HUES6 (cell line): ENCODE measurements at regions not wholly inside any gene's neighbourhood (a gene's known extent, or its start where the extent isn't known, plus 50 kb on each side); places are given as distances from the start of the nearest gene placed in this dataset.
"Not testable (repeated sequence)": the region's sequence is repeated elsewhere in the genome, so short reads cannot be mapped to it uniquely, and the experiment has no call there.

Experiments
- H3K27ac ChIP-seq: 2 replicates; pipeline ENCODE4 v1.7.0; 2013; ENCODE audit warnings: low read depth, mild to moderate bottlenecking, low read length, inconsistent platforms
- H3K27me3 ChIP-seq: 2 replicates; pipeline ENCODE4 v1.6.1; 2013; ENCODE audit warnings: low read length; ENCODE audit not compliant: control insufficient read depth, insufficient read depth
- H3K36me3 ChIP-seq: 2 replicates; pipeline ENCODE4 v1.6.1; 2013; ENCODE audit warnings: low read length; ENCODE audit not compliant: control insufficient read depth, insufficient read depth
- H3K4me1 ChIP-seq: 2 replicates; pipeline ENCODE4 v1.6.1; 2013; ENCODE audit warnings: low read length; ENCODE audit not compliant: control insufficient read depth, insufficient read depth
- H3K4me3 ChIP-seq: 2 replicates; pipeline ENCODE4 v1.5.1; 2013; ENCODE audit warnings: low read depth, low read length
- H3K9ac ChIP-seq: one replicate; pipeline ENCODE4 v1.6.1; 2013; ENCODE audit warnings: mild to moderate bottlenecking, low read length
- H3K9me3 ChIP-seq: 2 replicates; pipeline ENCODE4 v1.6.1; 2013; ENCODE audit warnings: low read depth, low read length; ENCODE audit not compliant: control insufficient read depth, insufficient read depth

- Histone ChIP-seq H3K9me3 (no peaks in the 10 kb centered on the region), H3K27ac (no peak overlapping the region), H3K36me3 (no peaks in the 10 kb centered on the region), H3K4me3 (no peak overlapping the region), H3K27me3 (no peaks in the 10 kb centered on the region), H3K9ac (no peak overlapping the region), H3K4me1 (no peaks in the 10 kb centered on the region)
Observed at GRCh38 chr14:30403791-30404190, 155.2 kb upstream of the G2E3 start.

GRCh38 chr14:30409508-30410015 lies 149.4 kb upstream of the G2E3 start:
- H3K4me1 ChIP-seq, H3K27me3 ChIP-seq, H3K9me3 ChIP-seq, H3K27ac ChIP-seq, H3K4me3 ChIP-seq, H3K36me3 ChIP-seq, H3K9ac ChIP-seq: not testable (repeated sequence)

GRCh38 chr14:30410986-30411385 lies 148.0 kb upstream of the G2E3 start:
- Histone ChIP-seq H3K4me3 (no peak overlapping the region), H3K9ac (no peak overlapping the region), H3K36me3 (no peaks in the 10 kb centered on the region), H3K9me3 (peaks cover 6% of the 10 kb centered on the region), H3K27ac (no peak overlapping the region), H3K4me1 (no peaks in the 10 kb centered on the region), H3K27me3 (no peaks in the 10 kb centered on the region)

- not testable (repeated sequence) for H3K27ac ChIP-seq, H3K9ac ChIP-seq, H3K36me3 ChIP-seq
Observed at GRCh38 chr14:30413184-30413583, 145.8 kb upstream of the G2E3 start.

GRCh38 chr14:30417121-30417520 lies 141.8 kb upstream of the G2E3 start:
- Histone ChIP-seq H3K27ac (no peak overlapping the region), H3K27me3 (no peaks in the 10 kb centered on the region), H3K36me3 (no peaks in the 10 kb centered on the region), H3K9me3 (peaks cover 6% of the 10 kb centered on the region), H3K4me1 (no peaks in the 10 kb centered on the region; the same call in 1 of the 2 replicates), H3K9ac (no peak overlapping the region), H3K4me3 (no peak overlapping the region)

More at GRCh38 chr14:30413184-30413583, 145.8 kb upstream of the G2E3 start:
- not testable (repeated sequence) for H3K4me1 ChIP-seq, H3K27me3 ChIP-seq, H3K9me3 ChIP-seq, H3K4me3 ChIP-seq

- H3K4me1 ChIP-seq: no peaks in the 10 kb centered on the region; the same call in 1 of the 2 replicates
- peaks cover 4% of the 10 kb centered on the region for H3K9me3 ChIP-seq
- H3K36me3 ChIP-seq: no peaks in the 10 kb centered on the region
- no peak overlapping the region for H3K27ac ChIP-seq
- no peaks in the 10 kb centered on the region for H3K27me3 ChIP-seq
- no peak overlapping the region for H3K4me3 ChIP-seq
- H3K9ac ChIP-seq: no peak overlapping the region
Observed at GRCh38 chr14:30417999-30418398, 141.0 kb upstream of the G2E3 start.

GRCh38 chr14:30419037-30419436 lies 139.9 kb upstream of the G2E3 start:
- Histone ChIP-seq H3K9me3 (no peaks in the 10 kb centered on the region), H3K27ac (no peak overlapping the region), H3K4me1 (no peaks in the 10 kb centered on the region; the same call in 1 of the 2 replicates), H3K9ac (no peak overlapping the region), H3K36me3 (no peaks in the 10 kb centered on the region), H3K4me3 (no peak overlapping the region), H3K27me3 (no peaks in the 10 kb centered on the region)

- H3K27ac ChIP-seq: no peak overlapping the region
- no peak overlapping the region for H3K4me3 ChIP-seq
- H3K9me3 ChIP-seq: no peaks in the 10 kb centered on the region
- no peak overlapping the region for H3K9ac ChIP-seq
- no peaks in the 10 kb centered on the region; the same call in 1 of the 2 replicates for H3K4me1 ChIP-seq
- no peaks in the 10 kb centered on the region for H3K36me3 ChIP-seq
- H3K27me3 ChIP-seq: no peaks in the 10 kb centered on the region
Observed at GRCh38 chr14:30420515-30420914, 138.4 kb upstream of the G2E3 start.

GRCh38 chr14:30426463-30426862 lies 132.5 kb upstream of the G2E3 start:
- Histone ChIP-seq H3K27ac (no peak overlapping the region), H3K4me3 (no peak overlapping the region), H3K9ac (no peak overlapping the region), H3K36me3 (no peaks in the 10 kb centered on the region), H3K27me3 (no peaks in the 10 kb centered on the region), H3K4me1 (no peaks in the 10 kb centered on the region; the same call in 1 of the 2 replicates), H3K9me3 (no peaks in the 10 kb centered on the region)

GRCh38 chr14:30427401-30427800 lies 131.6 kb upstream of the G2E3 start:
- H3K36me3 ChIP-seq: no peaks in the 10 kb centered on the region

GRCh38 chr14:30427846-30428245 lies 131.1 kb upstream of the G2E3 start:
- Histone ChIP-seq H3K9me3 (no peaks in the 10 kb centered on the region), H3K27me3 (no peaks in the 10 kb centered on the region), H3K4me3 (no peak overlapping the region), H3K9ac (no peak overlapping the region), H3K4me1 (peaks cover 4% of the 10 kb centered on the region; the same call in 1 of the 2 replicates), H3K36me3 (no peaks in the 10 kb centered on the region), H3K27ac (no peak overlapping the region)

More at GRCh38 chr14:30427401-30427800, 131.6 kb upstream of the G2E3 start:
- H3K27me3 ChIP-seq: no peaks in the 10 kb centered on the region
- no peaks in the 10 kb centered on the region for H3K4me1 ChIP-seq
- no peak overlapping the region for H3K9ac ChIP-seq
- no peak overlapping the region for H3K4me3 ChIP-seq
- H3K9me3 ChIP-seq: no peaks in the 10 kb centered on the region
- H3K27ac ChIP-seq: no peak overlapping the region

GRCh38 chr14:30431552-30431951 lies 127.4 kb upstream of the G2E3 start:
- no peak overlapping the region for H3K27ac ChIP-seq
- H3K9ac ChIP-seq: no peak overlapping the region
- H3K27me3 ChIP-seq: no peaks in the 10 kb centered on the region
- no peak overlapping the region for H3K4me3 ChIP-seq
- H3K4me1 ChIP-seq: peaks cover 9% of the 10 kb centered on the region; the same call in 1 of the 2 replicates
- no peaks in the 10 kb centered on the region for H3K36me3 ChIP-seq
- H3K9me3 ChIP-seq: no peaks in the 10 kb centered on the region
